ENCODE measurements at regions not wholly inside any gene's neighbourhood (a gene's known extent, or its start where the extent isn't known, plus 50 kb on each side); places are given as distances from the start of the nearest gene placed in this dataset.

DNA sequence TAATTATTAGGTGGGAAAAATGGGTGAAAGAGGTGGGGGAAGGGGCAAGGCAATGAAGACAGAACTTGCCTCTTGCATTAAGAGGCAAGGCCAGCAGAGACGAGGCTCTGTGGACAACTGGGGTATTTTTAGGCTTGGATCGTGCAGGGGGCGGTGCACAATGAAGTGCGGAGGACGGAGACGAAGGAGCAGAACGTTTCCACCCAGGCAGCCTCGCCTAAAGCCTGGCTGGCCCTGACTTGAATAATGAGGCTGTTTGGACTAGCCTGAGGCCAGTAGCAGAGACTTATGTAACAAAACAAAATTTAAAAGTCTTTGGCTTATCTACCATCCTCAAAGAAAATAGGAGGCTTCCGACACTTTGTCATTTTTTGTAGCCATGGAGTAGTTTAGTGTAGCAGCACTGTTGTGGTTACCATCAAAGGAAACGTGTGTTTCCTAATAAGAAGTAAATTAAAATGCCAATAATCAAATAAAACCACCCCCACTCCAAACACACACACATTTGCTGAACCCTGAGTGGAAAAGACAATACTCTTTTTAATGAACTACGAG is 370.0 kb upstream of the CNR1 start:
- H3K27ac ChIP-seq = no peak overlapping the region
- intact Hi-C loops (cut with micrococcal nuclease; ENCODE audit: unreplicated experiment) = no loop called here

DNA sequence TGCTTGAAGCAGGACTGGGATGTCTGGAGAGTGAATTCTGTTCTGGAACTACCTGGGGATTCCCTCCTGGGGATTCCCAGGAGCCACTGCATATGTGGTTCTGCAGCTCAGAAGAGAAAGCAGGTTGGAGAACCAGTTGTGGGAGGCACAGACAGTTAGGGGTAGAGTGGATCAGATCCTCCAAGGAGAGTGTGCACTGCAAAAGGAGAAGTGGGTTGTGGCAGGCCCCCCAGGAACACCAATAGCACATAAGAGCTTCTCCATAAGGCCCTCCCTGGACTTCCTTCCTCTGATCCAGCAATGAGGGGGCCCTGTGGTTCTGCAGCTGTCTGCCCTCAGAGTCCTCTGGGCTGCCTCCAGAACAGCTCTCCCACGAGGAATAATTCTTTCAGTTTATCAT is 369.2 kb upstream of the CNR1 start:
- H3F3A ChIP-seq (ENCODE audit: insufficient read depth, low read depth) = no peaks in the 10 kb centered on the region
- no peaks in the 10 kb centered on the region for H3K79me2 ChIP-seq (ENCODE audit: low read depth)
- H3K4me2 ChIP-seq = no peak overlapping the region
- no peak overlapping the region for H3K27ac ChIP-seq
- H3K4me3 ChIP-seq = no peak overlapping the region
- ChIA-PET POLR2A (ENCODE audit: unreplicated experiment) (no interaction called here), CTCF (no interaction called here)
- no peaks in the 10 kb centered on the region for H3K4me1 ChIP-seq (replicated peaks; ENCODE audit: insufficient read depth)
- H3K9me2 ChIP-seq (ENCODE audit: insufficient read depth) = no peaks in the 10 kb centered on the region
- intact Hi-C loops (cut with micrococcal nuclease; ENCODE audit: unreplicated experiment) = no loop called here
- no peaks in the 10 kb centered on the region for H4K20me1 ChIP-seq (ENCODE audit: insufficient read depth)
- no TSS peak for BruUV-seq (replicated peaks)
- no peak for TF ChIP-seq EZH2 (IDR thresholded peaks at IDR 0.05; ENCODE audit: low read depth)
- no peak for TF ChIP-seq CTCF (conservative IDR thresholded peaks at IDR 0.05)
- peaks cover 23% of the 10 kb centered on the region for H3K27me3 ChIP-seq (ENCODE audit: insufficient read depth, low read depth)
- no peaks in the 10 kb centered on the region for H3K9me3 ChIP-seq (ENCODE audit: insufficient read depth, low read depth)
- H2AFZ ChIP-seq = no peak overlapping the region
- no peak for DNase-seq
- no peaks in the 10 kb centered on the region for H3K36me3 ChIP-seq (ENCODE audit: low read depth)

More for the DNA sequence above, 370.0 kb upstream of the CNR1 start:
- TF ChIP-seq EZH2 (IDR thresholded peaks at IDR 0.05; ENCODE audit: low read depth) (no peak), CTCF (conservative IDR thresholded peaks at IDR 0.05) (no peak)
- POLR2A ChIA-PET (ENCODE audit: unreplicated experiment) = no interaction called here
- Histone ChIP-seq H3K79me2 (ENCODE audit: low read depth) (no peaks in the 10 kb centered on the region), H3K9me3 (ENCODE audit: insufficient read depth, low read depth) (no peaks in the 10 kb centered on the region), H4K20me1 (ENCODE audit: insufficient read depth) (no peaks in the 10 kb centered on the region), H3K4me2 (no peak overlapping the region), H3K27me3 (ENCODE audit: insufficient read depth, low read depth) (peaks cover 16% of the 10 kb centered on the region), H3F3A (ENCODE audit: insufficient read depth, low read depth) (no peaks in the 10 kb centered on the region), H3K4me3 (no peak overlapping the region), H3K4me1 (replicated peaks; ENCODE audit: insufficient read depth) (no peaks in the 10 kb centered on the region), H2AFZ (no peak overlapping the region), H3K9me2 (ENCODE audit: insufficient read depth) (no peaks in the 10 kb centered on the region), H3K36me3 (ENCODE audit: low read depth) (no peaks in the 10 kb centered on the region)
- CTCF ChIA-PET = no interaction called here
- no peak for DNase-seq
- no TSS peak for BruUV-seq (replicated peaks)

- intact Hi-C loops (cut with micrococcal nuclease; ENCODE audit: unreplicated experiment) = no loop called here
- H3K9me2 ChIP-seq (ENCODE audit: insufficient read depth) = no peaks in the 10 kb centered on the region
- H3K79me2 ChIP-seq (ENCODE audit: low read depth) = no peaks in the 10 kb centered on the region
- TF ChIP-seq CTCF (conservative IDR thresholded peaks at IDR 0.05) (no peak), EZH2 (IDR thresholded peaks at IDR 0.05; ENCODE audit: low read depth) (no peak)
- no peaks in the 10 kb centered on the region for H3K9me3 ChIP-seq (ENCODE audit: insufficient read depth, low read depth)
- no peak overlapping the region for H3K4me3 ChIP-seq
- H3K27ac ChIP-seq = no peak overlapping the region
- DNase-seq = no peak
- H3F3A ChIP-seq (ENCODE audit: insufficient read depth, low read depth) = no peaks in the 10 kb centered on the region
- no peaks in the 10 kb centered on the region for H4K20me1 ChIP-seq (ENCODE audit: insufficient read depth)
- CTCF ChIA-PET = no interaction called here
- POLR2A ChIA-PET (ENCODE audit: unreplicated experiment) = no interaction called here
- BruUV-seq (replicated peaks) = no TSS peak
- H2AFZ ChIP-seq = no peak overlapping the region
- H3K36me3 ChIP-seq (ENCODE audit: low read depth) = no peaks in the 10 kb centered on the region
- H3K4me1 ChIP-seq (replicated peaks; ENCODE audit: insufficient read depth) = no peaks in the 10 kb centered on the region
- H3K27me3 ChIP-seq (ENCODE audit: insufficient read depth, low read depth) = peaks cover 22% of the 10 kb centered on the region
- no peak overlapping the region for H3K4me2 ChIP-seq
Measured at GRCh38 chr6:88532241-88532860, 366.2 kb upstream of the CNR1 start.
